HG02852 (cell line): ENCODE measurements at regions not wholly inside any gene's neighbourhood (a gene's known extent, or its start where the extent isn't known, plus 50 kb on each side); places are given as distances from the start of the nearest gene placed in this dataset.

Experiments used
- ATAC-seq: cut with Tn5 transposase; IDR thresholded peaks from one replicate; pipeline ENCODE4 v1.9.1; 2021; ENCODE audit warnings: mild to moderate bottlenecking, moderate library complexity; ENCODE audit not compliant: unreplicated experiment

DNA sequence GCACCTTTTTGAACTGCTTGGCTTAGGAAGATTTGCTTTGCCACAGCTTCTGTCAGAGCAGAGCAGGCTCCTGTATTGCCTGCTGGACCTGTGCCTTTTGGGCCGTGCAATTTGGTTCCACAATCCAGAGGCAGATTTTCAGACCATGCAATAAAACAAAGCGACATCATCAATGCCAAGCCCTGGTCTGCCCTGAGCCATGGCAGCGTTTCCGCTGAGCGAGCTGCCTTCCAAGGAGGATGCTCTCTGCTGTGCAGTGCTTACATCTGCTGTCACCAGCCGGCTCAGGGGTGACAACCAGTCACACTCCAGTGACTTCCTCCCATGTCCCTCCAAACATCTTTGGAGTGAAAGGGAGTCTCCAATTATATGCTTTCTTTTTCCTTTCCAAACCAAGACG lies 282.2 kb downstream of the CDH26 start:
- ATAC-seq: no peak

DNA sequence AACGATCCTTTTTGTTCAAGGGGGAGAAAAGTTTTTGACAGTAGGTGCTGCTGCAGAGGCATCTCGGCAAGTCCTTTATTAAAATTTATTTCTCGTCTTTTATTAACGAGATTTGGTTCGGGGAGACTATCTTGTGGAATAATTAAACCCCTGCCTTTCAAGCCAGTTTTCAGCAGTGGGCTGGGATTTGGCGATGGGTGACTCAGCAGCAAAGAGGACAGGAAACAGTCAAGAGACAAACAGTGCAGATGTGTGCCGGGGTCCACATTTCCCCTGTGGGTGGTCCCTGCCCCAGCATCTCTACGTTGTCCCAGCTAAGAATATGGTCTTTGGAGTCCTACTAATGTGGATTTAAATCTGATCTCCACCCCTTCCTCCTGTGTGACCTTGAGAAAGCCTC lies 282.8 kb downstream of the CDH26 start:
- no peak for ATAC-seq

DNA sequence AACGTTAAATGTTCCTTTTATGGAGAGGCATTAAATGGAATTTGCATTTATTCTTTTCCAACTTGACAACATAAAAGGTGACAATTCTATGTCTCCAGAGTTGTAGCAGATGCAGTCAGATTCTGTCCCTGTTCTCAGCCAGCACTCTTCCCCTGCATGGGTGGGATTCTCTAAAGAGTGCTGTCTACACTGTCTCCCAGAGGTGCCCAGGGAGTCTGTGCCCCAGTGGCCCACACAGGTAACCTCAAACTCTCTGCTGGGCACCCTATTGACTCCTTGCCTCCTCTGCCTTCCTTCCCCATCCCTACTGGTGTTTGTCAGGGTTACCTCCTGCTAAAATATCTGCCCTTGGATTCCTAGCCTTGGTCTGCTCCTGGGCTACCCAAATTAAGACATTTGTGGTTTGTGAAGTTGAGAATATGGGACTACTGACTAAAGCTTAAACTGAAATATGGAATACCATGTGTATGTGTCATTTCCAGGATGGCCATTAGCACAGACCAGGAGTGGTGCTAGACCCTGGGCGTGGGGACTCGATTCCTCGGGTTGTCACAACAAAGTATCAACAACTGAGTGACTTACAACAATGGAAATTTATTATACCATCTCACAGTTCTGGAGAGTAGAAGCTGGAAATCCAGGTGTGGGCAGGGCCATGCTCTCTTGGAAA lies 284.7 kb downstream of the CDH26 start:
- no peak for ATAC-seq

DNA sequence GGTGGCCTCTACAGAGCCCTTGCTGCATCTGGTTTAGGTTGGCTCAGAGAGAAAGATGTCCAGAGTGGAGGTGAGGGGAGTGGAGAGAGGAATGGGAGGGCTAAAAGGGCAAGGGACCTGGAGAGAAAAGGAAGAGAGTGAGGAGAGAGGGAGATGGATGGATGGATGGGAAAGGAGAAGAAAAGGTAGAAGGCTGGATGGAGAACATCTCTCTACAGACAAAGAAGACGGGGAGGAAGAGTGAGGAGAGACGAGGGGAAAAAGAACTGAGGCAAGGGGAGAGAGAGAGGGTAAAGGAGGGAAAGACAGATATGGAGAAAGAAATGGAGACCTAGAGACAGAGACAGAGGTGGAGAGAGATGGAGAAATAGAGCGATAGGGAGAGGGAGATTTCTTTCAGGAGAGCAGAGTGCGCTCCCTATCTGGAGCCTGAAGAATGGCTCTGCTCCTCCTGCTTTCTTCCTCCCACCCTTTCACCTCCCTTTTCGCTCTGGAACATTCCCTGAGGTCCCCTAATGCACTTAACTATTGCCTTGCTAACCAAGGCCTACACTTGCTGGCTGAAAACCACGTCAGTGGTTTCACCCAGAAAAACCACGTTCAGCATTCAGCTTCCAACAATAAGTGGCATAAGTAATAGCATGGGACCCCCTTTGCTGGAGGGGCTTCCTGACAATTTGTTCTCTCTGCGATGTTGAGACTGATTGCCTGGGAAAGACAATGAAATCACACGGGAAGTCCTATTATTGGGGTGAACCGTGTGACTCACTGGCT lies 286.3 kb downstream of the CDH26 start:
- no peak for ATAC-seq

DNA sequence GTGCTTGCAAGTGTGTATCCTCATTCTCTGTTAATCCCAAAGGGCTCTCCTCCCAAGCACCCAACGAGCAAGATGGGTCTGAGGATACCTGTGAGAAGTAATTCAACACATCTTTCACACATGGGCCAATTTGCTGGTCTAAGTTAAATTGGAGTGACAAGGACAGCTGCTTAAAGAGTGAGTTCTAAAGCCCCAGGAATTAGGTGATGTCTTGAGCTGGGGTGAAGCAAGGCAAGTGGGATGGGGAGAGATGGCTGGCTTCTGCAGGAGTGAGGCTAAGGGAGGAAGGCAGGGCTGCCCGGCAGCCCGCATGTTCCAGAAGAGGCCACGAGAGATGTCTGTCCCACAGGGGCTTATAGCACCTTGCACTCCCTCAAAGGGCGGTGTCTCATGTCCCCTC lies 288.5 kb downstream of the CDH26 start:
- ATAC-seq: no peak

DNA sequence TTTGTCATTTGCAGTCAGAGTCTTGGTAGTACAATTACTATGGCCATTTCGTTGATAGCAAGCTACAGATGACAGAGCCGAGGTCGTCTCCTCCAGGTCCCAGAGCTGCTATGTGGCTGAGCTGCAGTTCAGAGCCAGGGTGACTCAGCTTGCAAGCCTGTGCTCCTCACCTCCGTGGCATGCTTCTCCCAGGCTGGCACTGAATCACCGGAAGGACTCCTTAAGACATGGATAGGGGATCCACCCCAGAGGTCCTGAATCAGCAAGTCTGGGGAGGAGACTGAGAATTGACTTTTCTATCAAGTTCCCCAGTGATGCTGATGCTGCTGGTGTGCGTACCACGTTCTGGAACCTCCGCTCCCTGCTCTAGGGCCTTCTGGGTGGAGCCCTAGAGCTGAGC lies 291.2 kb downstream of the CDH26 start:
- no peak for ATAC-seq

DNA sequence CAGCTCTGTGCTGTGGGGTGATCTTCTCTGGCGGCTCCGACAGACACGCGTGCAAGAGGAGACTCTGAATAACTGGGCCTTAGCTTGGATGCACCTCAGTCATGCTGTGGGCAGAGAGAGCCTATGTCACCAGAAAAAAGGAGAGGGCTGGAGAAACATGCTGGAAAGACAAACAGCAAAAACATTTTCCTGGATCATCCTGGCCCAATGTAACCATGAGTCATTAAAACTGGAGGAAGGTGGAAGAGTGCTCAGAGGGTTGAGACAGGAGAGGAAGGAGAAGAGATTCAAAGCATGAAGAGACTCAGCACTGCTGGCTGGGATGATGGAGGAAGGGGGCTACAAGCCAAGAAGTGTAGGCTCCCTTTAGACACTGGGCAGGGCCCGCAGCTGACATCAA lies 292.0 kb downstream of the CDH26 start:
- no peak for ATAC-seq

DNA sequence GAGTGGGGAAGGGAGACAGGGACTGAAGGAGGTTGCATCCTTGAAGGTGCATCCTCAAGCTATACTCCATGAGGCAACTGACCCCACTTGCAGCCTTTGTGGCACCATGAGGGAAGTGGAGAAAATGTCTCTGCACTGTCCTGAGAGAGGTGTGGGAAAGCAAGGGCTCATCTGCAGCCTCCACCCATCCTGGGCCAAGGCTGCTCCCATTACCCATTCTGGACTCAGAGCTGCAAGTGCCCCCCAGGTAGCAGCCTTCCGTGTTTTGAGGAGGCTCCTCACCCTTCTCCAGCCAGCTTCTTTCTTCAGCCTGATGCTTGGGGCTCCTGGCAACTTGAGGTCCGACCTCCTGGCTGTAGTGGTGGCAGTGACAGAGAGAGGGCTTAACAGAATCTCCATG lies 294.6 kb downstream of the CDH26 start:
- no peak for ATAC-seq

DNA sequence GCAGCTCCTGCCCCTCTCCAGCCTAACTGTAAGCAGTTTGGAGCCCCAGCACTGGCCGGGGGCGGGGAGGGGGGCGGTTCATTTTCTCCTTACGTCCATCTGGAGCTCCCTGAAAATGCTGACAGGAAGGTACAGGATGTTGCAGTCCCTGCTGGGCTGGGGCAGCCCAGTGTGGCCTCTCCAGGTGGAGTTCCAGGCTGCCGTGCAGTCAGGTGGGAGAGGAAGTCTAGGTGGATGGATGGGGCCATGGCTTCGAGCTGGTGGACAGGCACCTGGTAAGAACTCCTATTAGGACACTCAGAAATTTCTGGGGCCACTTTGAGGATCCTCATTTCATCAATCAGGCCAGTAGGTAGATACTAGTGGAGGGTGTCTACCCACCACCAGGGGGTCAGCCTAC lies 295.2 kb downstream of the CDH26 start:
- no peak for ATAC-seq

DNA sequence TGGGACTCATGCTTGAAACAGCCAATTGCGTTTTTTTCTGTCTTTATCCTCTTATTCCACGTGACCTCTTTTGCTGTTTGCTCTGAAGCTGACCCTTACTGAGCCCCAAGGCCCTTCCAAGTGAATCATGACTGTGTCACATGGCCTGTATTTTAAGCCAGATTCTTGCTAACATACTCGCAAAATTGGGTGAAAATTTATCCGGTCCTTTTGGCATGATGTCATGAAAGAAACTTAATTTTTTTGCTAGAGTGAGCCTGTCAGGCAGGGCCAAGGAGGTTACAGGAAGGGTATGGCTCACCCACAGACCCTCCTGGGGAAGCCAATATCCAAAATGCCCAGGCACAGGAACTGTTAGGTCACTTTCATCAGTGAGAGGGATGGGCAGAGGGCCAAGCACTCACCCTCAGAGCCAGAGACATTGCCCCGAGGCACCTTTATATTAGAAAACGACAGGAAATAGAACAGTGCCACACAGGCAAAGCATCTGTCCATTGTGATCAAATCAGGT lies 296.7 kb downstream of the CDH26 start:
- ATAC-seq: no peak

DNA sequence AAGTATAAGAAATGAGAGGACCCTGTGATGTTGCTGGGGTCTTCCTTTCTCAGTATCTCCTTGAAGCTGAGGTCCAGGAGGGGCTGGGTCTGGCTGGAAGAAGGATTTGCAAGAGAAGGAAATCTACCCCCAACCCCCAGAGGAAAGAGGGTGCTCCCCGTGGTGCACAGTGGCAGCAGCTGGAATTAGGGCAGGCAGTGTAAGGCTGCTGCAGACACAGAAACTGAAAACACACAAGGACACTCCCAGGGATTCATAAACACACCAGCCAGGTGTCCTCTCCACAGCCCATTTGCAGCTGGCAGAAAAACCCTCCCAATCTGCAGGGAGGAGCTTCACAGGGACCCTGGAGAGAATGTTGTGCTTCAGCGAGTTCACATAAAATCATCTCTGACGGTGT lies 297.2 kb downstream of the CDH26 start:
- no peak for ATAC-seq

DNA sequence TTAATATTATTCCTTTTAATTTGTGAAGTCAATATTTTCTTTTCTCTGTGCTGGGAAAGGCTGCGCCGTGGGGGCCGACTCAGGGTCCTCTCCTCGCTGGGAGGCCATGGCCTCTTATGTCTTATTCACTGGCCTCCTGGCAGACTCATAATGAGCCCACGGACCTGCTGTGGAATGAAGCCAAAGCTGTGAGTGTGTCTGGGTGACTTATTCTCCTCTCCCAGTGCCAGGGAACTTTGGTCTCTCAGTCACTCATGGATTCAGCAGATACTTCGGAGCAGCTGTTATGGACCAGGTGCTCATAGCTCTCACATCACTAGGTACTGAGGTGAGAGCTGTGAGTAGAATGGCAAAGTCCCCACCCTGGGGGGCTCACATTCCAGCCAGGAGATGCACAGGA lies 297.6 kb downstream of the CDH26 start:
- ATAC-seq: no peak

DNA sequence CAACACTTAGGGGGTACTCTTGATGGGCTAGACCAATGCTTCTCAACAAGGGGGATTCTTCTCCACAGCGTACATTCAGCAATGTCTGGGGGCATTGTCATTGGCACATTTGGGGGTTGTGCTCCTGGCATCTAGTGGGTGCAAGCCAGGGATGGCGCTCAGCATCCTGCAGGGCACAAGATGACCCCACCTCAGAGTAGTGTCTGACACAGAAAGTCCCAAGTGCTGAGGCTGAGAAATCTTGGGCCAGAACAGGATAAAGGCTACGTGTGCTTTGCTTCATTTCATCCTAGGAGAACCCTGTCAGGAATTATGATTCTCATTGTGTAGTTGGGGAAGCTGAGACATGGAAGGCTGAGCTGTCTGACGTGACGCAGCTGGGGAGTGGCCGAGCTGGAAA lies 298.6 kb downstream of the CDH26 start:
- no peak for ATAC-seq

DNA sequence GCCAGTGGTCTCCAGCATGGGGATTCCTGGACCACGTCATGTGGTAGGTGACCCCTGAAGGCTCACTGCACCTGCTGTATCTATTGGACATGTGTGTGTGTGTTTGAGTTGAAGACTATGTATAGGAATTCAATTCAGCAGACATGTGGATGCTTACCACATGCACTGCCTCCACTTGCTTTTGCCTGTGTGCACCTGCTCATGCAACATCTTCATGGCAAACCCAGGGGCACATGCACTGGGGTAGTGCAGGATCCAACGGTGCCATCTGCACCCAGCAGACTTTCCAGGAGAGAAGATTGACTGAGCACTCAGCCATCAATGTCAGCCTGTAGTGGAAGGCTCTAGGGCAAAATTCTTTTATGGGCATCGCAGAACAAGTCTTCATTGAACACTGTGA lies 299.4 kb downstream of the CDH26 start:
- no peak for ATAC-seq

DNA sequence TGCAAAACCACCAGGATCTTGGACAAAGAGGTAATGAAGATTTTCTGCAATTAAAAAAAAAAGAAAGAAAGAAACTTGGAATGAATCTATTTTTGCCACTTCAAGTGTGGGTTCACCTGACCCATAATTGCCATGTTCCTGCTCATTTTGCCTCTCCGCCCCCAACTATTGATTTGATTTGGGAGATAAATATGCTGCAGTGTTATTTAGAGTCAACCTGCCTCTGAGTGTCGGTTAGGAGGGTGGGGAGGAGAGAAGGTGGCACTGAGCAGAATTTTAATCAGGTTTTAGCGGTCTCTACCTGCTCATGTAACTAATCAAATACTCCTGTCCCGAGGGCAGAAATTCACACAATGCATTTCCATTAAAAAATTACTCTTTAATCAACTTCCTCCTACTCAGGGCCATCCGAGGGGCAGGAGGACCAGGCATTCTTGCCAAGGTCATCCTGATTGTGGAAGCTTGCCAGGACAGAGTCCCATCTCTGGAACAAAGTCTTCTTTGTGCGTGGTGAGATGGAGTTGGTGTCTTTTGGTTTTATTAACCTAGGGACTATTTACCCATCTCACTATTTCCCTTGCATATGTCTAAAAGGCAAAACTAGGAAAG lies 300.1 kb downstream of the CDH26 start:
- ATAC-seq: no peak

DNA sequence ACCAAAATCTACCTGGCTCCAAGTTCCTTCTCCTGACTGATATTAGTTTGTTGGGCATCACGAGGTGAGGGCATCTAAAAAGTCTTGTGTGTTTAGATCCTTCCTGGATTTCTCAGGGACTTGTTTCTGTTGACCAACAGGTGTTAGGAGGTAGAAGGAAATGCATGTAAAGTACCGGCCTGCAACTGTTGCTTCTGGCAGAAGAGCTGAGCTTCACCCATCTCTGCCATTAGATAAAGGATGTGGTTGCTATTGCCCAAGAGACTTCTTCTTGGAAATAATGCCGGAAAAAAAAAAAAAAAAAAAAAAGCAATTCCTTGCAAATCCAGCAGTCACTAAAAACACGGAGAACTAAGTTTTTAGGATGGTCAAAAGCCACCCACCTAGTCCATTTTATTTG lies 303.1 kb downstream of the CDH26 start:
- no peak for ATAC-seq

DNA sequence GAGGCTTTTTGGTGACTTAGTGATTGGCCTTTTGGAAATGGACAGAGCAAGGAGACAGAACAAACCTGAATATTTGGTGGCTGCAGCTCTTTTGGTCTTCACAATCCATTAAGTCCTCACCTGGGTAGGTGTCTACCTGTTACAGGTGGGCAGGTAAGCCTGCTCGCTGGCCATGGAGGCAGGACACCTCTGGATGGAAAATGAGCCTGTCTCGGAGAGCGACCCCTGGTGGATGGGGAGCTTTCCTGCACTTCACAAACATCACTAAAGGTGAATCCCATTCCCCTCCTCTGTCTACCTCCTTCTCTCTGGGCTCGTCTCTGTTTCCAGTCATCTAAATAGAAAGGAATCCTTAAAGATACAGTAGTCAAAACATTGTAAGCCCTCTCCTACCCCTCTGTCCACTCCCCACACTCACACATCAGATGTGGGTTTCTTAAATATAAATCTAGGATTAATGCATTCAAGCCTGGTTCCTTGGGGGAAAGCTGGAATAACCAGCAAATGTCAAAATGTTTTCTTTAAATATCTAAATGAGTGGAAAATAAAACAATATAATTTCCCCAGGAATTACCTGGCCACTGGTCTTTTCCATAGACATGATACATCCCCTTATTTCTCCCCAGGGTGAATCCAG lies 304.9 kb downstream of the CDH26 start:
- ATAC-seq: no peak

DNA sequence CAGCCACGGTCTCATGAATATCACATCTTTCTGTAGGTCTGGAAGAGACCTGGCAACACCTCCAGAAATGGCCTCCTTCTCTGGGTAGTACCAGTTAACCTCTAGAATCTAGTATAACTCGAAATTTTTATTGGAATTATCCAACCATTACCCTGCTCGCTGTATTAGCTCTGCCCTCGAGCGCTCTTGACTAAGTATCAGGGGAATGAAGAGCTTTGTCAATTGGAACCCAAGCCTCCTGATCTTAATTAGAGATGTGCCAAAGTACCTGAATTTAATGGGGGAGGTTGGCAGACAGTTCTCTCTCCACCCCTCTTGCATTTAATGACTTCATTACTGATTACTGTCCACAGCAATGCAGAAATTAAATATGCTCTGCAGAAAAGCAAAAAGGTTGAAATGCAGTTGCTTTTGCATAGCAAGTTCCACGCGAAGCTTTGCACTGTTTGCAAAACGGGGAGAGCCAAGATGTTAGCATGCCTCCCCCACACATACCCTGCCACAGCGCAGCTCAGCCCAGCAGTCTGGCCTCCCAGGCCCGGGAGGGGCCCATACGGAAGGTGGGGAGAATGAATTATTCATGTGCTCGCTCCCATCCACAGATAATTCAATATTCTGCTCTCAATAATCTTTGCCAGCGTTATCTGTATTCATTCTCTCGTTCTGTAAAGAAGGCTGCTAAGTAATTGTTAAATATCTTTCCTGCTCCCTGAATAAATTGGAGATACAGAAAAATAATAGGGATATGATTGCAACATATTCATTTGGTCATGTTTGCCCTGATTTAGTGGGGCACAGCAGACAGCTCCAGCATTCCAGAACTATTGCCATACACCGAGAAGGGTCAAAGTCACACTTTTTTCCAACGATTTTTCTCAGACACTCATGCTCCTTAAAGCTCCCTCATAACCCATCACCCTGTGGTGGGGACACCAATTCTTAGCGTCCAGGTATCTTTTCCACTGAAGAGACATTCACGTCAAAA lies 305.8 kb downstream of the CDH26 start:
- no peak for ATAC-seq

DNA sequence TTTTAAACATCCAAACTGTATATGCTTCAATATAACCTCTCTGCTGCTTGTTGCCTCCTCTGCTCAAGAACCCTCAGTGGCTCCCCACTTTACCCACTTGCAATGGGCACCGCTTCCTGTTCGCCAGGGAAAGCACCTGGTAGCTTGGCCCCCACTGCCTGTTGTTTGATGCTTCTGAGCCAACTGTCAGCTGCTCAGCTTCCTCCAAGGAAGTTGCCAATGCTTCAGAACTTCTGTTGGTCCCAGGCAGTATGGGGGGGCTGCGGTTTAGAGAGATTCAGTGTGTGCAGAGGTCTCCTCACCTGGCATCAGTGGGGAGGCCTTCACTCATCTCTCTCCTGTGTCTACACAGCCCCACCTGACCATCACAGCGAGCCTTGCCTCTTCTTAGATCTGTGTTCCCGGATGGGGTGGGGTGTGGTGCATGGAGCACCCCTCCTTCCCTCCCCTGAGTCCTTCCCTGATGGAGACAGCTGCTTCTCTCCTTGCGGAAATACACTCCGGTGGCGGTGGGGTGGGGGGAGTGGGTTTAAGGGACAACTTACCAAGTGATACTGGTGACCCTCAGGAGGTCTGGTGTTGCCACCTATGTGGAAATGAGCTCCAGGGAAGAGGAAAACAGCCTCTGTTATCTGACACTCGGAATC lies 308.1 kb downstream of the CDH26 start:
- no peak for ATAC-seq

DNA sequence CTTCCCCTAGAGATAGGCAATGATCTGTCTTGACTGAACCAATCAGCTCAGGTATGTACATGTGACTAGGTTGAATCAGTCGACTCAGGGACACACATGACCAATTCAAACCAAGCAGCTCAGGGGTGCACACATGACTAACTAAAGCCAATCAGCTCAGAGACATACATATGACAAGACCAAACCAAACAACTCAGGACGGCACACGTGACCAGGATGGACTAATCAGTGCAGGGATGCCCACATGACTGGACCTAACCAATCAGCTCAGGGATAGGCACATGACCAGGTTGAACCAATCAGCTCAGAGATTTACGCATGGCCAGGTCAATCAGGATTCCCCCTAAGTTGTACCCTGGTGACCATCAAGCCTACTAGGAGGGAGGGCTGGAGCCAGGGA lies 310.3 kb downstream of the CDH26 start:
- no peak for ATAC-seq
